ENCODE measurements at regions not wholly inside any gene's neighbourhood (a gene's known extent, or its start where the extent isn't known, plus 50 kb on each side); places are given as distances from the start of the nearest gene placed in this dataset.

DNA sequence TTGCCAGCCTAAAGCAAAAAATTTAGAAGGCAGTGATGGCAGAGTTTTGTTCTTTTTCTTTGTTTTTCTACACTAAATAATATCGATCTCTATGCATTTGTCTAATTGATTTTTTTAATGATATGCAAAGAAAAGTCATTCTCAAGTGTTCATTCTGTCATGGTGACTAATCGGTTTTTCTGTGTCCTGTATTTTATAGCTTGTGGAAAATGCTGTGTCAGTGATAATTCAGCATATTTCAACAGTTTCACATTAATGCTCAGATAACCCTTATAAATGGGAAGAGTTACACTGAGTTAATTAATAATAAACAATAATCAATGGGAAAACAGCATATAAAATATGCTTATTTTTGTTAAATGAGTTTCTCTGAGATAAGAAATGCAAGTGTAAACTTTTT is 824.9 kb downstream of the AMY1C start:
- TF ChIP-seq CTCF (IDR thresholded peaks at IDR 0.05) (no peak), POLR2A (IDR thresholded peaks at IDR 0.05) (no peak)
